GM23338 (cell line): ENCODE measurements at regions not wholly inside any gene's neighbourhood (a gene's known extent, or its start where the extent isn't known, plus 50 kb on each side); places are given as distances from the start of the nearest gene placed in this dataset.

Experiments
- CREB1 ChIP-seq: fragments of 250-450 bp; sonication (Bioruptor Pico); IDR thresholded peaks from 2 replicates; pipeline ENCODE4 v1.5.0; 2020; ENCODE audit warnings: low read depth, mild to moderate bottlenecking, moderate library complexity
- EZH2 ChIP-seq: fragments of 200-600 bp; sonication (generic); IDR thresholded peaks from one replicate; pipeline ENCODE4 v1.8.0; 2017; ENCODE audit warnings: antibody characterized with exemption, mild to moderate bottlenecking, low read depth; ENCODE audit not compliant: unreplicated experiment
- EZH2phosphoT487 ChIP-seq: fragments of 200-600 bp; sonication (generic); IDR thresholded peaks from one replicate; pipeline ENCODE4 v1.8.1; 2018; ENCODE audit warnings: antibody characterized with exemption; ENCODE audit not compliant: unreplicated experiment
- JUNB ChIP-seq: IDR thresholded peaks from one replicate; pipeline ENCODE4 v1.6.1; 2016; ENCODE audit warnings: antibody characterized with exemption; ENCODE audit not compliant: unreplicated experiment
- POLR2AphosphoS5 ChIP-seq: IDR thresholded peaks from 2 replicates; pipeline ENCODE4 v1.6.1; 2016; ENCODE audit warnings: antibody characterized with exemption, low read depth
- ZNF114 ChIP-seq: fragments of 250-450 bp; sonication (Bioruptor Pico); IDR thresholded peaks from 2 replicates; pipeline ENCODE4 v1.5.0; 2020; ENCODE audit warnings: mild to moderate bottlenecking, moderate library complexity
- TF ChIP-seq, protein P1 (sequence below): fragments of 250-450 bp; sonication (Bioruptor Pico); IDR thresholded peaks from 2 replicates; pipeline ENCODE4 v1.5.0; 2020; ENCODE audit warnings: mild to moderate bottlenecking, moderate library complexity
- TF ChIP-seq, protein P2 (sequence below), 2 experiments: fragments of 200-600 bp in 1 of 2; sonication (generic) in 1 of 2; conservative IDR thresholded peaks; 2 replicates each; pipeline versions ENCODE4 v1.5.1 to v1.6.1; 2016 to 2017; ENCODE audit warnings: antibody characterized with exemption in 2 of 2, low read depth in 2 of 2, mild to moderate bottlenecking in 2 of 2, moderate library complexity in 1 of 2

DNA sequence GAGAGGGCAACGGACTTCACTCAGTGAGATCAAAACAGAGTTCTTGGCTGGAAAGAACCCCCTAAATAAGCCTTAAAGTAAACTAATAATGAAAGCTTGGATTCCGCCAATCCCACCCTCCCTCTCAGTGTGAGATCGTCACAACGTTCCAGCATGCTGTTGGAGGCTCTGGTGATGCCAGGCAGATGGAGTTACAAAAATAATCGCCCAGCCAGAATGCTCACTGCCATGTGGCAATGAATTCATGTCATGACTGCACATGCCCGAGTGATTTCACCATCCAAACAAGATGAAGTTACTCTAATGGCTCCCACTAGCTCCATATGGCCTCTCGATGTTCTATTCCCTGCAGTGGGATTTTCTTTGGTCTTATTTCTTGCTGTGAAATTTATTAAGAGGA lies 248.0 kb downstream of the SPATA18 start (continued):
- TF ChIP-seq, protein P1, sequence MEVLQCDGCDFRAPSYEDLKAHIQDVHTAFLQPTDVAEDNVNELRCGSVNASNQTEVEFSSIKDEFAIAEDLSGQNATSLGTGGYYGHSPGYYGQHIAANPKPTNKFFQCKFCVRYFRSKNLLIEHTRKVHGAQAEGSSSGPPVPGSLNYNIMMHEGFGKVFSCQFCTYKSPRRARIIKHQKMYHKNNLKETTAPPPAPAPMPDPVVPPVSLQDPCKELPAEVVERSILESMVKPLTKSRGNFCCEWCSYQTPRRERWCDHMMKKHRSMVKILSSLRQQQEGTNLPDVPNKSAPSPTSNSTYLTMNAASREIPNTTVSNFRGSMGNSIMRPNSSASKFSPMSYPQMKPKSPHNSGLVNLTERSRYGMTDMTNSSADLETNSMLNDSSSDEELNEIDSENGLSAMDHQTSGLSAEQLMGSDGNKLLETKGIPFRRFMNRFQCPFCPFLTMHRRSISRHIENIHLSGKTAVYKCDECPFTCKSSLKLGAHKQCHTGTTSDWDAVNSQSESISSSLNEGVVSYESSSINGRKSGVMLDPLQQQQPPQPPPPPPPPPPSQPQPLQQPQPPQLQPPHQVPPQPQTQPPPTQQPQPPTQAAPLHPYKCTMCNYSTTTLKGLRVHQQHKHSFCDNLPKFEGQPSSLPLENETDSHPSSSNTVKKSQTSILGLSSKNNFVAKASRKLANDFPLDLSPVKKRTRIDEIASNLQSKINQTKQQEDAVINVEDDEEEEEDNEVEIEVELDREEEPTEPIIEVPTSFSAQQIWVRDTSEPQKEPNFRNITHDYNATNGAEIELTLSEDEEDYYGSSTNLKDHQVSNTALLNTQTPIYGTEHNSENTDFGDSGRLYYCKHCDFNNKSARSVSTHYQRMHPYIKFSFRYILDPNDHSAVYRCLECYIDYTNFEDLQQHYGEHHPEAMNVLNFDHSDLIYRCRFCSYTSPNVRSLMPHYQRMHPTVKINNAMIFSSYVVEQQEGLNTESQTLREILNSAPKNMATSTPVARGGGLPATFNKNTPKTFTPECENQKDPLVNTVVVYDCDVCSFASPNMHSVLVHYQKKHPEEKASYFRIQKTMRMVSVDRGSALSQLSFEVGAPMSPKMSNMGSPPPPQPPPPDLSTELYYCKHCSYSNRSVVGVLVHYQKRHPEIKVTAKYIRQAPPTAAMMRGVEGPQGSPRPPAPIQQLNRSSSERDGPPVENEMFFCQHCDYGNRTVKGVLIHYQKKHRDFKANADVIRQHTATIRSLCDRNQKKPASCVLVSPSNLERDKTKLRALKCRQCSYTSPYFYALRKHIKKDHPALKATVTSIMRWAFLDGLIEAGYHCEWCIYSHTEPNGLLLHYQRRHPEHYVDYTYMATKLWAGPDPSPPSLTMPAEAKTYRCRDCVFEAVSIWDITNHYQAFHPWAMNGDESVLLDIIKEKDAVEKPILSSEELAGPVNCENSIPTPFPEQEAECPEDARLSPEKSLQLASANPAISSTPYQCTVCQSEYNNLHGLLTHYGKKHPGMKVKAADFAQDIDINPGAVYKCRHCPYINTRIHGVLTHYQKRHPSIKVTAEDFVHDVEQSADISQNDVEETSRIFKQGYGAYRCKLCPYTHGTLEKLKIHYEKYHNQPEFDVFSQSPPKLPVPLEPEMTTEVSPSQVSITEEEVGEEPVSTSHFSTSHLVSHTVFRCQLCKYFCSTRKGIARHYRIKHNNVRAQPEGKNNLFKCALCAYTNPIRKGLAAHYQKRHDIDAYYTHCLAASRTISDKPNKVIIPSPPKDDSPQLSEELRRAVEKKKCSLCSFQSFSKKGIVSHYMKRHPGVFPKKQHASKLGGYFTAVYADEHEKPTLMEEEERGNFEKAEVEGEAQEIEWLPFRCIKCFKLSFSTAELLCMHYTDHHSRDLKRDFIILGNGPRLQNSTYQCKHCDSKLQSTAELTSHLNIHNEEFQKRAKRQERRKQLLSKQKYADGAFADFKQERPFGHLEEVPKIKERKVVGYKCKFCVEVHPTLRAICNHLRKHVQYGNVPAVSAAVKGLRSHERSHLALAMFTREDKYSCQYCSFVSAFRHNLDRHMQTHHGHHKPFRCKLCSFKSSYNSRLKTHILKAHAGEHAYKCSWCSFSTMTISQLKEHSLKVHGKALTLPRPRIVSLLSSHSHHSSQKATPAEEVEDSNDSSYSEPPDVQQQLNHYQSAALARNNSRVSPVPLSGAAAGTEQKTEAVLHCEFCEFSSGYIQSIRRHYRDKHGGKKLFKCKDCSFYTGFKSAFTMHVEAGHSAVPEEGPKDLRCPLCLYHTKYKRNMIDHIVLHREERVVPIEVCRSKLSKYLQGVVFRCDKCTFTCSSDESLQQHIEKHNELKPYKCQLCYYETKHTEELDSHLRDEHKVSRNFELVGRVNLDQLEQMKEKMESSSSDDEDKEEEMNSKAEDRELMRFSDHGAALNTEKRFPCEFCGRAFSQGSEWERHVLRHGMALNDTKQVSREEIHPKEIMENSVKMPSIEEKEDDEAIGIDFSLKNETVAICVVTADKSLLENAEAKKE (CRISPR knock-in tag), result no peak
- TF ChIP-seq JUNB (no peak), EZH2phosphoT487 (no peak), POLR2AphosphoS5 (no peak), CREB1 (CRISPR knock-in tag) (no peak), ZNF114 (CRISPR knock-in tag) (no peak), EZH2 (no peak)
- TF ChIP-seq, protein P2, sequence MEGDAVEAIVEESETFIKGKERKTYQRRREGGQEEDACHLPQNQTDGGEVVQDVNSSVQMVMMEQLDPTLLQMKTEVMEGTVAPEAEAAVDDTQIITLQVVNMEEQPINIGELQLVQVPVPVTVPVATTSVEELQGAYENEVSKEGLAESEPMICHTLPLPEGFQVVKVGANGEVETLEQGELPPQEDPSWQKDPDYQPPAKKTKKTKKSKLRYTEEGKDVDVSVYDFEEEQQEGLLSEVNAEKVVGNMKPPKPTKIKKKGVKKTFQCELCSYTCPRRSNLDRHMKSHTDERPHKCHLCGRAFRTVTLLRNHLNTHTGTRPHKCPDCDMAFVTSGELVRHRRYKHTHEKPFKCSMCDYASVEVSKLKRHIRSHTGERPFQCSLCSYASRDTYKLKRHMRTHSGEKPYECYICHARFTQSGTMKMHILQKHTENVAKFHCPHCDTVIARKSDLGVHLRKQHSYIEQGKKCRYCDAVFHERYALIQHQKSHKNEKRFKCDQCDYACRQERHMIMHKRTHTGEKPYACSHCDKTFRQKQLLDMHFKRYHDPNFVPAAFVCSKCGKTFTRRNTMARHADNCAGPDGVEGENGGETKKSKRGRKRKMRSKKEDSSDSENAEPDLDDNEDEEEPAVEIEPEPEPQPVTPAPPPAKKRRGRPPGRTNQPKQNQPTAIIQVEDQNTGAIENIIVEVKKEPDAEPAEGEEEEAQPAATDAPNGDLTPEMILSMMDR (conservative IDR thresholded peaks at IDR 0.05; ENCODE audit: low read depth in 2 of 2), result no peak
